Fibroblast of lung (primary cell): ENCODE measurements at regions not wholly inside any gene's neighbourhood (a gene's known extent, or its start where the extent isn't known, plus 50 kb on each side); places are given as distances from the start of the nearest gene placed in this dataset.
"Not testable (repeated sequence)": the region's sequence is repeated elsewhere in the genome, so short reads cannot be mapped to it uniquely, and the experiment has no call there.

ENCODE experiments used
- DNase-seq, 2 donors: peaks; one replicate each; pipeline versions ENCODE4 v3.0.0 to v3.0.0-alpha.2; 2010; ENCODE audit warnings: low read depth in 2 of 2
- H2AFZ ChIP-seq: 2 replicates; pipeline ENCODE4 v1.5.1; 2012; ENCODE audit warnings: low read length, control low read depth, inconsistent platforms
- H3K27ac ChIP-seq: 2 replicates; pipeline ENCODE4 v1.5.1; 2011; ENCODE audit warnings: low read length, control low read depth; ENCODE audit not compliant: insufficient read depth
- H3K27me3 ChIP-seq: 2 replicates; pipeline ENCODE4 v1.5.1; 2011; ENCODE audit warnings: mild to moderate bottlenecking, low read length; ENCODE audit not compliant: control insufficient read depth, insufficient read depth
- H3K36me3 ChIP-seq: 2 replicates; pipeline ENCODE4 v1.5.1; 2011; ENCODE audit warnings: low read length; ENCODE audit not compliant: control insufficient read depth, insufficient read depth
- H3K4me1 ChIP-seq: 2 replicates; pipeline ENCODE4 v1.5.1; 2011; ENCODE audit warnings: low read length; ENCODE audit not compliant: control insufficient read depth, insufficient read depth; ENCODE audit errors: extremely low read depth
- H3K4me2 ChIP-seq: 2 replicates; pipeline ENCODE4 v1.5.1; 2011; ENCODE audit warnings: low read length, control low read depth; ENCODE audit not compliant: insufficient read depth; ENCODE audit errors: extremely low read depth
- H3K4me3 ChIP-seq, 4 experiments: fragments of 200-600 bp in 1 of 4; sonication (generic) in 1 of 4; replicated peaks in 1 of 4; 2 replicates each; pipeline ENCODE4 v1.5.1; 2011 to 2016; ENCODE audit warnings: low read length in 4 of 4, low read depth in 3 of 4, mild to moderate bottlenecking in 3 of 4, control low read depth in 2 of 4, inconsistent platforms in 1 of 4, mixed read lengths in 1 of 4; ENCODE audit not compliant: insufficient read depth in 1 of 4; ENCODE audit errors: control extremely low read depth in 1 of 4
- H3K79me2 ChIP-seq: 2 replicates; pipeline ENCODE4 v1.5.1; 2012; ENCODE audit warnings: mild to moderate bottlenecking, low read length, inconsistent platforms; ENCODE audit not compliant: control insufficient read depth, insufficient read depth
- H3K9ac ChIP-seq: 2 replicates; pipeline ENCODE4 v1.5.1; 2011; ENCODE audit warnings: mild to moderate bottlenecking, low read length, control low read depth; ENCODE audit not compliant: insufficient read depth
- H3K9me3 ChIP-seq: 2 replicates; pipeline ENCODE4 v1.5.1; 2012; ENCODE audit warnings: low read depth, low read length; ENCODE audit not compliant: control insufficient read depth, insufficient read depth
- H4K20me1 ChIP-seq: 2 replicates; pipeline ENCODE4 v1.5.1; 2011; ENCODE audit warnings: low read length; ENCODE audit not compliant: control insufficient read depth, insufficient read depth; ENCODE audit errors: extremely low read depth
- CTCF ChIP-seq, 2 donors: IDR thresholded peaks in 1 of 2; conservative IDR thresholded peaks in 1 of 2; 1 replicate in 1 of 2; 2 replicates in 1 of 2; pipeline ENCODE4 v1.5.1; 2011 to 2012; ENCODE audit warnings: low read length in 2 of 2, control low read depth in 1 of 2, inconsistent platforms in 1 of 2, low read depth in 1 of 2, mild to moderate bottlenecking in 1 of 2
- EZH2 ChIP-seq: IDR thresholded peaks from 2 replicates; pipeline ENCODE4 v1.5.1; 2012; ENCODE audit warnings: low read length, control low read depth, mild to moderate bottlenecking; ENCODE audit errors: missing control alignments

- Histone ChIP-seq H3K9ac (no peak overlapping the region), H4K20me1 (no peaks in the 10 kb centered on the region), H3K4me1 (no peaks in the 10 kb centered on the region), H3K4me3 (no peak overlapping the region), H3K27ac (no peak overlapping the region), H3K4me2 (no peak overlapping the region), H3K9me3 (no peaks in the 10 kb centered on the region), H3K36me3 (no peaks in the 10 kb centered on the region), H2AFZ (no peak overlapping the region), H3K27me3 (no peaks in the 10 kb centered on the region), H3K79me2 (no peaks in the 10 kb centered on the region)
- no peak for DNase-seq
- TF ChIP-seq EZH2: no peak
- TF ChIP-seq CTCF (conservative IDR thresholded peaks at IDR 0.05 in 1 of 2, IDR thresholded peaks at IDR 0.05 in 1 of 2; ENCODE audit: low read depth in 1 of 2, low read length in 2 of 2): no peak
Measured at GRCh38 chr7:153217032-153217431, 457.5 kb downstream of the ACTR3B start.

- Histone ChIP-seq H3K4me1 (no peaks in the 10 kb centered on the region), H3K79me2 (no peaks in the 10 kb centered on the region), H3K27ac (no peak overlapping the region), H2AFZ (no peak overlapping the region), H4K20me1 (no peaks in the 10 kb centered on the region), H3K9ac (no peak overlapping the region), H3K4me3 (no peak overlapping the region), H3K4me2 (no peak overlapping the region), H3K9me3 (no peaks in the 10 kb centered on the region), H3K36me3 (no peaks in the 10 kb centered on the region), H3K27me3 (no peaks in the 10 kb centered on the region)
- DNase-seq: no peak
- TF ChIP-seq CTCF (conservative IDR thresholded peaks at IDR 0.05 in 1 of 2, IDR thresholded peaks at IDR 0.05 in 1 of 2; ENCODE audit: low read depth in 1 of 2, low read length in 2 of 2): no peak
- no peak for TF ChIP-seq EZH2
Measured at GRCh38 chr7:153224890-153225289, 465.3 kb downstream of the ACTR3B start.

- not testable (repeated sequence) for H3K4me1 ChIP-seq, H3K79me2 ChIP-seq, H3K36me3 ChIP-seq, H3K4me2 ChIP-seq, DNase-seq, H3K9me3 ChIP-seq, H3K9ac ChIP-seq, H3K27me3 ChIP-seq, H2AFZ ChIP-seq, H3K4me3 ChIP-seq, H4K20me1 ChIP-seq, H3K27ac ChIP-seq
Measured at GRCh38 chr7:153245136-153245535, 485.6 kb downstream of the ACTR3B start.

GRCh38 chr7:153245809-153246208 is 486.3 kb downstream of the ACTR3B start:
- no peak for TF ChIP-seq CTCF (conservative IDR thresholded peaks at IDR 0.05 in 1 of 2, IDR thresholded peaks at IDR 0.05 in 1 of 2; ENCODE audit: low read depth in 1 of 2, low read length in 2 of 2)
- TF ChIP-seq EZH2: no peak
- H3K9me3 ChIP-seq: no peaks in the 10 kb centered on the region
- H3K4me1 ChIP-seq: no peaks in the 10 kb centered on the region
- H4K20me1 ChIP-seq: no peaks in the 10 kb centered on the region
- DNase-seq: no peak
- H3K79me2 ChIP-seq: no peaks in the 10 kb centered on the region
- H3K9ac ChIP-seq: no peak overlapping the region
- no peaks in the 10 kb centered on the region for H3K27me3 ChIP-seq
- no peak overlapping the region for H2AFZ ChIP-seq
- no peak overlapping the region for H3K27ac ChIP-seq
- no peak overlapping the region for H3K4me3 ChIP-seq
- no peaks in the 10 kb centered on the region for H3K36me3 ChIP-seq
- no peak overlapping the region for H3K4me2 ChIP-seq
